Fibroblast of the aortic adventitia (primary cell): ENCODE measurements at regions not wholly inside any gene's neighbourhood (a gene's known extent, or its start where the extent isn't known, plus 50 kb on each side); places are given as distances from the start of the nearest gene placed in this dataset.

Source experiments
- DNase-seq: peaks from one replicate; pipeline ENCODE4 v3.0.0-alpha.2; 2010; ENCODE audit warnings: low read depth
- H3K4me3 ChIP-seq: 2 replicates; pipeline ENCODE4 v1.5.1; 2011; ENCODE audit warnings: low read depth, mild to moderate bottlenecking, control low read depth, low read length, moderate library complexity
- TF ChIP-seq, protein P1 (sequence below): IDR thresholded peaks from 2 replicates; pipeline ENCODE4 v1.5.1; 2011; ENCODE audit warnings: mild to moderate bottlenecking, low read length, control low read depth, inconsistent platforms; ENCODE audit not compliant: insufficient read depth

DNA sequence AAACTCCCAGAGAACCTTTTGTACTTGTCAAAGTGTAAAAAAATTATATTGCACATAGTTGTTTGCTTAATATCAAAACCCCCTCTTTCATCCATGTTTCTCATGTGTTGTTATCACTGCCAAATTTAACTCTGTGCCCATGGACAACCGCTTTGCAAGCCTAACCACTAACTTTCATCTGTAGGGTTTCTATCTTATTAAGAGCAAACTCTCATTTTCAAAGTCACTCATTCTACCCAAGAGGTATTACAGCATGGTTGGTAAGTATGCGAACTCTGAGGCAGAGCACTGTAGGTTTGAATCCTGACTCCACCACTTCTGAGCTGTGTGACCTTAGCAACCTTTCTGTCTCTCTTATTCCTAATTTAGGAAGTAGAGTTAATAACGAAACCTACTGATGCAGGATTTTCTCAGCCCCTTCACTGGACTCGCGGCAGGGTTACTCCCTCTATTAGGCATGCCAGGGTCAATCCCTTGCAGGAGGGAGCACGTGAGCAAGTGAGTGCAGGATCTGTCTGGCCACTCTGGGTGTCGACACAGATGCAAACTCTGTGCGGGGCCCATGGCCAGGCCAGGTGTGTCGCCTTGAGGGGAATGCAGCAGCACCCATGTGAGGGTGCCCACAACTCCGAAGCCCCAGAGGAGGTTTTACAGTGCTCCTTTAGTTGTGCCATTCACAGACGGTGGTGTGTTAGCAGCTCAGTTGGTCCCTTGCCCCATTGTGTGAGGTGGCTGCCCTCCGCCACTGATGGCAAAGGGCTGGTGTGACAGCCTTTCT, 361.5 kb upstream of the ADGRL2 start:
- no peak overlapping the region for H3K4me3 ChIP-seq
- TF ChIP-seq, protein P1, sequence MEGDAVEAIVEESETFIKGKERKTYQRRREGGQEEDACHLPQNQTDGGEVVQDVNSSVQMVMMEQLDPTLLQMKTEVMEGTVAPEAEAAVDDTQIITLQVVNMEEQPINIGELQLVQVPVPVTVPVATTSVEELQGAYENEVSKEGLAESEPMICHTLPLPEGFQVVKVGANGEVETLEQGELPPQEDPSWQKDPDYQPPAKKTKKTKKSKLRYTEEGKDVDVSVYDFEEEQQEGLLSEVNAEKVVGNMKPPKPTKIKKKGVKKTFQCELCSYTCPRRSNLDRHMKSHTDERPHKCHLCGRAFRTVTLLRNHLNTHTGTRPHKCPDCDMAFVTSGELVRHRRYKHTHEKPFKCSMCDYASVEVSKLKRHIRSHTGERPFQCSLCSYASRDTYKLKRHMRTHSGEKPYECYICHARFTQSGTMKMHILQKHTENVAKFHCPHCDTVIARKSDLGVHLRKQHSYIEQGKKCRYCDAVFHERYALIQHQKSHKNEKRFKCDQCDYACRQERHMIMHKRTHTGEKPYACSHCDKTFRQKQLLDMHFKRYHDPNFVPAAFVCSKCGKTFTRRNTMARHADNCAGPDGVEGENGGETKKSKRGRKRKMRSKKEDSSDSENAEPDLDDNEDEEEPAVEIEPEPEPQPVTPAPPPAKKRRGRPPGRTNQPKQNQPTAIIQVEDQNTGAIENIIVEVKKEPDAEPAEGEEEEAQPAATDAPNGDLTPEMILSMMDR: no peak
- no peak for DNase-seq

DNA sequence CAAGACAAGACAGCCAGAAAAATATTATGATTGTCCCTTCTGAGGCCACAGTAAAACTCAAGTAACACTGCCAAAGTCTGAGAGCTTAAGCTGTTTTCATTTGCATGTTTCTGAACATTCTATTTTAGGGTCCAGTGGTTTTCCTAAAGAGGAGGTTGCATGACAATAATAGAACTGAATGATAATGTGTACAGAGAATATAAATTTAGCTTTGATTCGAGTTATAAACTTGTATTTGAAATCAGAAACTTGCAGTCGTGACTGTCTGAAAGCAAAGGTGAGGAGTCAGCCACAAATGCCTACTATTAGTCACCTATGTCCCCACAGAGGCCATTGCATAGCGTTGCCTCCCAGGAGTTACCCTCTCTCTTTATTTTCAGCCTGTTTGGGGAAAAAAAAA, 363.1 kb upstream of the ADGRL2 start:
- TF ChIP-seq, protein P1: no peak
- no peak overlapping the region for H3K4me3 ChIP-seq
- DNase-seq: no peak

DNA sequence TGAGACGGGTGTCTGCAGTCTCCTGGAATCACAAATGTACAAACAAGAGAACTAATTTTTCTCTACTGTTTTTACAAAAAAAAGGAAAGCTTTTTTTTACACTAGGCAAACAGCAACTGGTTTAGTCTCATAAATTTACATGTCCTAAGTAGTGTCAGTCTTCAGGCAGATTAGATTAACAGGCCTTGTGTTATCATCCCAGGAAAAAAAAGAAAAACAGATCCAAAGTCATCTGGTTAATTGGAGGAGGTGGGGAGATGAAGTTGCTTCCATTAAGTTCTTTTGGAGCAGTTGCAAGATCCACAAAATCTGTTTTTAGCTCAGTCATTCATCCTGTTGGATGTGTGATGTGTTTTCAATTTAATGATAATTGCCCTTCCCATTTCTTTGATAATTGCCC, 363.5 kb upstream of the ADGRL2 start:
- H3K4me3 ChIP-seq: no peak overlapping the region
- DNase-seq: no peak
- TF ChIP-seq, protein P1: no peak

DNA sequence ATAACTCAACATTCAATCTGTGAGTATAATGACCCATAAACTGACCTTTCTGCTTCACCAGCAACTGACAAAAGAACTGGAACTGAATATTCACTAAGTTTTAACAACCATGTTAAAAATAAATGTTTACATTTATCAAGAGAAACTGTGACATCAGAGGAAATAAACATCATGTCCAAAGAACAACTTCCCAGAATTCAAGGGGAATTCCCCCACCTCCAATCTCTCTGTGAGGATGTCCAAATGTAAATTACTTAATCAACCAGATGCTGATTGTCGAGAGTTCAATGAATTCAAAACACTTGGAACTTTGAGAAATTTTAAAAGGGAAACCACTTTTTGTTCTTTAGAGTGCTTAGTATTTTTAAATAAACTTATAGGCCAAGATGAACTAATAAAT, 365.6 kb upstream of the ADGRL2 start:
- TF ChIP-seq, protein P1: no peak
- no peak for DNase-seq
- no peak overlapping the region for H3K4me3 ChIP-seq

DNA sequence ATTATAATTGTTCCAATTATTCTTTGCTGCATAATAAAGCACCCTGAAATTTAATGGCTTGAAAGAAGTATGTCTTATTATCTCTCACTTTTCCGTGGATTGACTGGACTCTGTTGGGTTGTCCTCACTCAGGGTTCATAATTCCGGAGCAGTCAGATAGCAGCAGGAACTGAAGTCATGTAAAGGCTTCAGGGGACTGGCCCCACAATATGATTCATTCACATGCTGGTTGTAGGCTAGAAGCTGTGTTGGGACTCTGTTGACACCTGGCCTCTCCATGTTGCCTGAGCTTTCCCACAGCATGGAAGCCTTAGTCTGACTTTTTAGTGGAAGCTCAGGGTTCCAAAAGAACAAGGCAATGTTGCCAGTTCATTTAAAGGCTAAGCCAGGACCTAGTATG, 367.1 kb upstream of the ADGRL2 start:
- TF ChIP-seq, protein P1: no peak
- H3K4me3 ChIP-seq: no peak overlapping the region
- DNase-seq: no peak

DNA sequence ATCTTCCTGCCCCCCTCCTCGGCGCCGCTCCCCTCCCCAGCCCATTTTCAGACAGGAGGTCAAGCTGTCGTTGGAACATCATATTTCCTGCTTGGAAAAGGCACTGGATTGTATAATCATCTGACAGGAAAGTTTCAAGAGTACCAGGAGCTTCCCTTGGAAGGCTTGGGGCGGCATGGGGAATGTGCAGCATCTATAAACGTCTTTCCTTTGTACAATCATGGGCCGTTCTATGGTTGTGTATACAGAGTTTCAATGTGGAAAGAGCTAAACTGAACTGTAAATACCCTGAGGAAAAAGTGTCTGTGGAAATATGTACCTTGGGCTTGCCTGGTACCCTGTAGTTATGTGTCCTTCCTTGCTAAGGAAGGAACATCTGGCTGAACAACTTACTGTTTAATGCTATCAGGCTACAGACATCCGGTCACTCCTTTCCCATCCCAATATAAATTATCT, 368.1 kb upstream of the ADGRL2 start:
- no peak for DNase-seq
- TF ChIP-seq, protein P1: no peak
- no peak overlapping the region for H3K4me3 ChIP-seq

DNA sequence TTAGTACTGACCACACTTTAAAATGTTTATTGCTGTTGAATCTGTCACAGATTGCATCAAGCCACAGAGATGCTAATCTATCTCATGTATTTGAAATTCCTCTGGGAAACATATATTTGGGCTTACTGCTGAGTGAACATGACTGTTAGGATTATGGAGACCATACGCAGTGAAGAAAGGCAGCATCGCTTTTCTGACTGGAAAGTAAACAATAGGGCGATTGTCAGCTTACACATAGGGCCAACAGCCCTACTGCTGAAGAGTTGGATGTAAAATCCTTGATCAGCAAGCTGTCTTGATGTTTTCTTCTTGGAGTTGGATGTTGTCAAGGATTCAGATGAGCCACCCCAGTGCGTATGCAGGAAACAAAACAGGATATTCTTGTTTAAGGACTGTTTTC, 368.7 kb upstream of the ADGRL2 start:
- H3K4me3 ChIP-seq: no peak overlapping the region
- DNase-seq: no peak
- TF ChIP-seq, protein P1: no peak
